Loucy (cell line): ENCODE measurements at regions not wholly inside any gene's neighbourhood (a gene's known extent, or its start where the extent isn't known, plus 50 kb on each side); places are given as distances from the start of the nearest gene placed in this dataset.

Experiments used
- EZH2phosphoT487 ChIP-seq: fragments of 200-600 bp; IDR thresholded peaks from 2 replicates; pipeline ENCODE4 v1.6.1; 2018; ENCODE audit warnings: antibody characterized with exemption, mild to moderate bottlenecking, moderate library complexity, borderline replicate concordance
- TF ChIP-seq, protein P1 (sequence below): fragments of 200-600 bp; sonication (generic); conservative IDR thresholded peaks from 2 replicates; pipeline ENCODE4 v1.5.1; 2014; ENCODE audit warnings: mild to moderate bottlenecking, antibody characterized with exemption, low read length

DNA sequence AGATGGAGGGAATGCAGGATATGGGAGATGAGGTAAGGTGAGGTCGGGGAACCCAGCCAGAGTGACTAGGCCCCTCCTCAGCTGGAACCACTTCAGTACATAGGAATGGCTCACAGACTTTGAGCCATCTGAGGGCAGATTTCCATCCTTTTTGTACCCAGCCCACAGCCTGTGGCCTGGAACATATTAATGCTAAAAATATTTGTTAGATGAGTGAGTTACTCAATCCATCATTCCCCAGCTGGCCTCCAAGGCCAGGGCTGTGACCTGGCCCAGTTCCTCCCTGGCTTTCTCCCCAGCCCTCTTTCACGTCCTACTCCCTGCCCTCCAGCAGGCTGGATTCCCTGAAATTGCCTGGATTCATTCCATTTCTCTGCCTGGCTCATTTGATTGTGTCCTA, 57.2 kb upstream of the PRDM11 start:
- TF ChIP-seq, protein P1, sequence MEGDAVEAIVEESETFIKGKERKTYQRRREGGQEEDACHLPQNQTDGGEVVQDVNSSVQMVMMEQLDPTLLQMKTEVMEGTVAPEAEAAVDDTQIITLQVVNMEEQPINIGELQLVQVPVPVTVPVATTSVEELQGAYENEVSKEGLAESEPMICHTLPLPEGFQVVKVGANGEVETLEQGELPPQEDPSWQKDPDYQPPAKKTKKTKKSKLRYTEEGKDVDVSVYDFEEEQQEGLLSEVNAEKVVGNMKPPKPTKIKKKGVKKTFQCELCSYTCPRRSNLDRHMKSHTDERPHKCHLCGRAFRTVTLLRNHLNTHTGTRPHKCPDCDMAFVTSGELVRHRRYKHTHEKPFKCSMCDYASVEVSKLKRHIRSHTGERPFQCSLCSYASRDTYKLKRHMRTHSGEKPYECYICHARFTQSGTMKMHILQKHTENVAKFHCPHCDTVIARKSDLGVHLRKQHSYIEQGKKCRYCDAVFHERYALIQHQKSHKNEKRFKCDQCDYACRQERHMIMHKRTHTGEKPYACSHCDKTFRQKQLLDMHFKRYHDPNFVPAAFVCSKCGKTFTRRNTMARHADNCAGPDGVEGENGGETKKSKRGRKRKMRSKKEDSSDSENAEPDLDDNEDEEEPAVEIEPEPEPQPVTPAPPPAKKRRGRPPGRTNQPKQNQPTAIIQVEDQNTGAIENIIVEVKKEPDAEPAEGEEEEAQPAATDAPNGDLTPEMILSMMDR: no peak
- TF ChIP-seq EZH2phosphoT487: no peak
